ENCODE measurements at regions not wholly inside any gene's neighbourhood (a gene's known extent, or its start where the extent isn't known, plus 50 kb on each side); places are given as distances from the start of the nearest gene placed in this dataset.

- TF ChIP-seq TAF1 (IDR thresholded peaks at IDR 0.05; ENCODE audit: borderline replicate concordance, insufficient read depth, low read length) = no peak
Measured at GRCh38 chr7:66430164-66430545, 198.5 kb upstream of the KCTD7 start.

GRCh38 chr7:66442385-66442784 is 186.3 kb upstream of the KCTD7 start:
- TF ChIP-seq SIN3A (IDR thresholded peaks at IDR 0.05; ENCODE audit: borderline replicate concordance, insufficient read depth, low read length) (no peak), TAF1 (IDR thresholded peaks at IDR 0.05; ENCODE audit: borderline replicate concordance, insufficient read depth, low read length) (no peak), FOXP2 (optimal IDR thresholded peaks at IDR 0.05; ENCODE audit: borderline replicate concordance, extremely low read depth, extremely low read length, insufficient read depth) (no peak), REST (IDR thresholded peaks at IDR 0.05; ENCODE audit: insufficient read depth in 1 of 2, low read depth in 2 of 2, low read length in 2 of 2) (no peak), POLR2AphosphoS5 (IDR thresholded peaks at IDR 0.05; ENCODE audit: low read depth, low read length) (no peak)

DNA sequence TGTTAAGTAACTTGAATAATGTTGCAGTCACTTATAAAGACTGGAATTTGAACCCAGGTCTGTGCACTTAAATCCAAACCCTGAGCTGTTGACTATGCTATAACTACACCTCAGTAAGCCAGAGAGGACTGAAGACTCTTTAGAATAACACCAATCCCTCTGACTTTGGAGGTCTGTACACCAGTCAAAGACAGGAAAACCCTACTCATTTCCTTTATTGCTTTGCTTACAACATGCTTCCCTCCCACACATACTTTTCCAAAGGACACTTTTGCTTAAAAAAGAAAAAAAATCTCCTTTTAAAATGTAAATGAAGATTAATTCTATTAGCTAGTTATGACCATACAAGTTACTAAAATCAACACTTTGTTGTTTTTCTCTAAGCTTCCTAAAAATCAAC is 184.7 kb upstream of the KCTD7 start:
- no peak for TF ChIP-seq FOXP2 (optimal IDR thresholded peaks at IDR 0.05; ENCODE audit: borderline replicate concordance, extremely low read depth, extremely low read length, insufficient read depth)

GRCh38 chr7:66452165-66452564 is 176.5 kb upstream of the KCTD7 start:
- TF ChIP-seq TAF1 (IDR thresholded peaks at IDR 0.05; ENCODE audit: borderline replicate concordance, insufficient read depth, low read length) (no peak), REST (IDR thresholded peaks at IDR 0.05; ENCODE audit: insufficient read depth in 1 of 2, low read depth in 2 of 2, low read length in 2 of 2) (no peak), SIN3A (IDR thresholded peaks at IDR 0.05; ENCODE audit: borderline replicate concordance, insufficient read depth, low read length) (no peak), POLR2AphosphoS5 (IDR thresholded peaks at IDR 0.05; ENCODE audit: low read depth, low read length) (no peak), FOXP2 (optimal IDR thresholded peaks at IDR 0.05; ENCODE audit: borderline replicate concordance, extremely low read depth, extremely low read length, insufficient read depth) (no peak)

- TF ChIP-seq REST (IDR thresholded peaks at IDR 0.05; ENCODE audit: insufficient read depth in 1 of 2, low read depth in 2 of 2, low read length in 2 of 2) (no peak), TAF1 (IDR thresholded peaks at IDR 0.05; ENCODE audit: borderline replicate concordance, insufficient read depth, low read length) (no peak), FOXP2 (optimal IDR thresholded peaks at IDR 0.05; ENCODE audit: borderline replicate concordance, extremely low read depth, extremely low read length, insufficient read depth) (no peak)
Measured at GRCh38 chr7:66453340-66453739, 175.3 kb upstream of the KCTD7 start.

GRCh38 chr7:66454600-66455225 is 174.0 kb upstream of the KCTD7 start:
- TF ChIP-seq TAF1 (IDR thresholded peaks at IDR 0.05; ENCODE audit: borderline replicate concordance, insufficient read depth, low read length) (no peak), REST (IDR thresholded peaks at IDR 0.05; ENCODE audit: insufficient read depth in 1 of 2, low read depth in 2 of 2, low read length in 2 of 2) (no peak), POLR2AphosphoS5 (IDR thresholded peaks at IDR 0.05; ENCODE audit: low read depth, low read length) (no peak), SIN3A (IDR thresholded peaks at IDR 0.05; ENCODE audit: borderline replicate concordance, insufficient read depth, low read length) (no peak), FOXP2 (optimal IDR thresholded peaks at IDR 0.05; ENCODE audit: borderline replicate concordance, extremely low read depth, extremely low read length, insufficient read depth) (no peak)
